Liver (tissue), 8 donors: ENCODE measurements at regions not wholly inside any gene's neighbourhood (a gene's known extent, or its start where the extent isn't known, plus 50 kb on each side); places are given as distances from the start of the nearest gene placed in this dataset.

Experiments
- DNase-seq: peaks from one replicate; pipeline ENCODE4 v3.0.0-alpha.2; 2017; ENCODE audit warnings: low spot score
- H3K27ac ChIP-seq, 2 donors: one replicate each; pipeline ENCODE4 v1.7.0; 2013; ENCODE audit warnings: inconsistent platforms in 2 of 2, low read length in 2 of 2, control low read depth in 1 of 2, low read depth in 1 of 2, mild to moderate bottlenecking in 1 of 2
- H3K27me3 ChIP-seq, 4 donors: one replicate each; pipeline versions ENCODE4 v1.6.1 to v1.7.0; 2013; ENCODE audit warnings: low read length in 3 of 4, inconsistent platforms in 1 of 4, mild to moderate bottlenecking in 1 of 4, moderate library complexity in 1 of 4; ENCODE audit not compliant: control insufficient read depth in 4 of 4, insufficient read depth in 4 of 4
- H3K36me3 ChIP-seq, 4 donors: one replicate each; pipeline versions ENCODE4 v1.6.1 to v1.7.0; 2013; ENCODE audit warnings: low read length in 3 of 4, mild to moderate bottlenecking in 3 of 4, low read depth in 1 of 4, moderate library complexity in 1 of 4; ENCODE audit not compliant: control insufficient read depth in 4 of 4, insufficient read depth in 3 of 4
- H3K4me1 ChIP-seq, 4 donors: one replicate each; pipeline versions ENCODE4 v1.6.1 to v1.7.0; 2013; ENCODE audit warnings: low read length in 3 of 4, mild to moderate bottlenecking in 3 of 4, moderate library complexity in 1 of 4; ENCODE audit not compliant: control insufficient read depth in 4 of 4, insufficient read depth in 4 of 4
- H3K4me3 ChIP-seq, 3 donors: one replicate each; pipeline versions ENCODE4 v1.6.1 to v1.7.0; 2013; ENCODE audit warnings: low read length in 3 of 3, control low read depth in 1 of 3, low read depth in 1 of 3, mild to moderate bottlenecking in 1 of 3
- H3K9ac ChIP-seq, 2 donors: one replicate each; pipeline ENCODE4 v1.7.0; 2013; ENCODE audit warnings: low read length in 2 of 2, mild to moderate bottlenecking in 2 of 2, moderate library complexity in 2 of 2, control low read depth in 1 of 2, low read depth in 1 of 2
- H3K9me3 ChIP-seq, 4 donors: one replicate each; pipeline versions ENCODE4 v1.6.1 to v1.7.0; 2013; ENCODE audit warnings: low read length in 3 of 4; ENCODE audit not compliant: control insufficient read depth in 4 of 4
- ATF3 ChIP-seq: IDR thresholded peaks from 2 replicates; pipeline ENCODE4 v1.6.1; 2016; ENCODE audit warnings: antibody characterized with exemption
- CTCF ChIP-seq: fragments of 150-350 bp; IDR thresholded peaks from 2 replicates; pipeline ENCODE4 v1.5.1; 2017; ENCODE audit warnings: improper control_type of control experiment, low read depth, low read length; ENCODE audit not compliant: missing input control
- EGR1 ChIP-seq, 2 donors: IDR thresholded peaks; 2 replicates each; pipeline ENCODE4 v1.6.1; 2016 to 2018; ENCODE audit warnings: antibody characterized with exemption in 2 of 2, low read depth in 2 of 2
- FOXA1 ChIP-seq: IDR thresholded peaks from 2 replicates; pipeline ENCODE4 v1.6.1; 2016; ENCODE audit warnings: antibody characterized with exemption
- FOXA2 ChIP-seq: IDR thresholded peaks from 2 replicates; pipeline ENCODE4 v1.6.1; 2016; ENCODE audit warnings: antibody characterized with exemption
- GABPA ChIP-seq, 2 donors: IDR thresholded peaks in 1 of 2; conservative IDR thresholded peaks in 1 of 2; 2 replicates each; pipeline ENCODE4 v1.6.1; 2016; ENCODE audit warnings: antibody characterized with exemption in 2 of 2, mild to moderate bottlenecking in 1 of 2, moderate library complexity in 1 of 2
- HNF4A ChIP-seq, 2 donors: conservative IDR thresholded peaks; 2 replicates each; pipeline ENCODE4 v1.6.1; 2016; ENCODE audit warnings: antibody characterized with exemption in 2 of 2, mild to moderate bottlenecking in 2 of 2
- HNF4G ChIP-seq: IDR thresholded peaks from 2 replicates; pipeline ENCODE4 v1.6.1; 2016; ENCODE audit warnings: antibody characterized with exemption
- JUND ChIP-seq, 2 donors: IDR thresholded peaks; 2 replicates each; pipeline ENCODE4 v1.6.1; 2016; ENCODE audit warnings: antibody characterized with exemption in 2 of 2
- NR2F2 ChIP-seq: IDR thresholded peaks from 2 replicates; pipeline ENCODE4 v1.6.1; 2016; ENCODE audit warnings: antibody characterized with exemption
- RAD21 ChIP-seq, 2 donors: IDR thresholded peaks; 2 replicates each; pipeline ENCODE4 v1.6.1; 2016; ENCODE audit warnings: antibody characterized with exemption in 2 of 2, mild to moderate bottlenecking in 2 of 2
- RXRA ChIP-seq, 2 donors: IDR thresholded peaks; 2 replicates each; pipeline ENCODE4 v1.6.1; 2017 to 2018; ENCODE audit warnings: antibody characterized with exemption in 2 of 2, mild to moderate bottlenecking in 1 of 2
- SP1 ChIP-seq: IDR thresholded peaks from 2 replicates; pipeline ENCODE4 v1.6.1; 2018; ENCODE audit warnings: antibody characterized with exemption, mild to moderate bottlenecking
- TAF1 ChIP-seq: conservative IDR thresholded peaks from 2 replicates; pipeline ENCODE4 v1.6.1; 2016; ENCODE audit warnings: antibody characterized with exemption, mild to moderate bottlenecking
- YY1 ChIP-seq: IDR thresholded peaks from 2 replicates; pipeline ENCODE4 v1.6.1; 2016; ENCODE audit warnings: antibody characterized with exemption, mild to moderate bottlenecking
- WGBS: extraction: QIAGEN DNeasy Blood & Tissue Kit; methylation state at CpG from one replicate; pipeline ENCODE4 v1.1.7; 2013; 5-methylcytosine and 5-hydroxymethylcytosine counted together
- TF ChIP-seq, protein P1 (sequence below): IDR thresholded peaks from 2 replicates; pipeline ENCODE4 v1.6.1; 2016; ENCODE audit warnings: antibody characterized with exemption
- TF ChIP-seq, protein P2 (sequence below): IDR thresholded peaks from 2 replicates; pipeline ENCODE4 v1.6.1; 2016; ENCODE audit warnings: antibody characterized with exemption, mild to moderate bottlenecking
- TF ChIP-seq, protein P3 (sequence below): IDR thresholded peaks from 2 replicates; pipeline ENCODE4 v1.6.1; 2016; ENCODE audit warnings: antibody characterized with exemption
- donor health status: healthy.
- donor health status: healthy.
- donor health status: healthy.
- donor health status: healthy.
- donor health status: healthy.

DNA sequence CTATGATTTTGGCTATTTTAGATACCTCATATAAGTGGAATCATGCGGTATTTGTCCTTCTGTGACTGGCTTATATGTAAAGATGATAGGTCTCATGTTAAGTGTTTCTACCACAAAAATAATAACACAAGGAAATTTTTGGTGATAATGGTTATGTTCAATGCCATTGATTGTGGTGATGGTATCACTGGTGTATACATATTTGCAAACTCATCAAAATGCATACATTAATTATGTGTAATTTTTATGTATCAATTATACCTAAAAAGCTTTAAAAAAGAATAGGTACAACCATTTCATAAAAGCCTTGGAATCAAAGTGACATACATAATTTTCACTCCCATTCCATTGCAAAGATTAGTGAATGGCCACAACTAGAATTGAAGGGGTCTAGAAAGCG, 178.3 kb upstream of the FMR1 start:
- no peak overlapping the region for H3K4me3 ChIP-seq
- no peak overlapping the region for H3K27ac ChIP-seq
- no peaks in the 10 kb centered on the region for H3K27me3 ChIP-seq
- H3K36me3 ChIP-seq: no peaks in the 10 kb centered on the region
- H3K9ac ChIP-seq: no peak overlapping the region
- H3K4me1 ChIP-seq: no peaks in the 10 kb centered on the region
- TF ChIP-seq CTCF (no peak), JUND (IDR thresholded peaks at IDR 0.05) (no peak), ATF3 (no peak), RAD21 (IDR thresholded peaks at IDR 0.05) (no peak), FOXA2 (no peak), FOXA1 (no peak), YY1 (no peak), SP1 (no peak), GABPA (IDR thresholded peaks at IDR 0.05 in 1 of 2, conservative IDR thresholded peaks at IDR 0.05 in 1 of 2) (no peak), HNF4A (conservative IDR thresholded peaks at IDR 0.05) (no peak), HNF4G (no peak), TAF1 (no peak), NR2F2 (no peak), RXRA (IDR thresholded peaks at IDR 0.05) (no peak), EGR1 (IDR thresholded peaks at IDR 0.05; ENCODE audit: low read depth in 2 of 2) (no peak)
- TF ChIP-seq, protein P1, sequence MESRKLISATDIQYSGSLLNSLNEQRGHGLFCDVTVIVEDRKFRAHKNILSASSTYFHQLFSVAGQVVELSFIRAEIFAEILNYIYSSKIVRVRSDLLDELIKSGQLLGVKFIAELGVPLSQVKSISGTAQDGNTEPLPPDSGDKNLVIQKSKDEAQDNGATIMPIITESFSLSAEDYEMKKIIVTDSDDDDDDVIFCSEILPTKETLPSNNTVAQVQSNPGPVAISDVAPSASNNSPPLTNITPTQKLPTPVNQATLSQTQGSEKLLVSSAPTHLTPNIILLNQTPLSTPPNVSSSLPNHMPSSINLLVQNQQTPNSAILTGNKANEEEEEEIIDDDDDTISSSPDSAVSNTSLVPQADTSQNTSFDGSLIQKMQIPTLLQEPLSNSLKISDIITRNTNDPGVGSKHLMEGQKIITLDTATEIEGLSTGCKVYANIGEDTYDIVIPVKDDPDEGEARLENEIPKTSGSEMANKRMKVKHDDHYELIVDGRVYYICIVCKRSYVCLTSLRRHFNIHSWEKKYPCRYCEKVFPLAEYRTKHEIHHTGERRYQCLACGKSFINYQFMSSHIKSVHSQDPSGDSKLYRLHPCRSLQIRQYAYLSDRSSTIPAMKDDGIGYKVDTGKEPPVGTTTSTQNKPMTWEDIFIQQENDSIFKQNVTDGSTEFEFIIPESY: no peak
- TF ChIP-seq, protein P2, sequence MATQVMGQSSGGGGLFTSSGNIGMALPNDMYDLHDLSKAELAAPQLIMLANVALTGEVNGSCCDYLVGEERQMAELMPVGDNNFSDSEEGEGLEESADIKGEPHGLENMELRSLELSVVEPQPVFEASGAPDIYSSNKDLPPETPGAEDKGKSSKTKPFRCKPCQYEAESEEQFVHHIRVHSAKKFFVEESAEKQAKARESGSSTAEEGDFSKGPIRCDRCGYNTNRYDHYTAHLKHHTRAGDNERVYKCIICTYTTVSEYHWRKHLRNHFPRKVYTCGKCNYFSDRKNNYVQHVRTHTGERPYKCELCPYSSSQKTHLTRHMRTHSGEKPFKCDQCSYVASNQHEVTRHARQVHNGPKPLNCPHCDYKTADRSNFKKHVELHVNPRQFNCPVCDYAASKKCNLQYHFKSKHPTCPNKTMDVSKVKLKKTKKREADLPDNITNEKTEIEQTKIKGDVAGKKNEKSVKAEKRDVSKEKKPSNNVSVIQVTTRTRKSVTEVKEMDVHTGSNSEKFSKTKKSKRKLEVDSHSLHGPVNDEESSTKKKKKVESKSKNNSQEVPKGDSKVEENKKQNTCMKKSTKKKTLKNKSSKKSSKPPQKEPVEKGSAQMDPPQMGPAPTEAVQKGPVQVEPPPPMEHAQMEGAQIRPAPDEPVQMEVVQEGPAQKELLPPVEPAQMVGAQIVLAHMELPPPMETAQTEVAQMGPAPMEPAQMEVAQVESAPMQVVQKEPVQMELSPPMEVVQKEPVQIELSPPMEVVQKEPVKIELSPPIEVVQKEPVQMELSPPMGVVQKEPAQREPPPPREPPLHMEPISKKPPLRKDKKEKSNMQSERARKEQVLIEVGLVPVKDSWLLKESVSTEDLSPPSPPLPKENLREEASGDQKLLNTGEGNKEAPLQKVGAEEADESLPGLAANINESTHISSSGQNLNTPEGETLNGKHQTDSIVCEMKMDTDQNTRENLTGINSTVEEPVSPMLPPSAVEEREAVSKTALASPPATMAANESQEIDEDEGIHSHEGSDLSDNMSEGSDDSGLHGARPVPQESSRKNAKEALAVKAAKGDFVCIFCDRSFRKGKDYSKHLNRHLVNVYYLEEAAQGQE: no peak
- DNase-seq: no peak
- no peaks in the 10 kb centered on the region for H3K9me3 ChIP-seq
- 77% methylated on average over 2 of the region's 2 CpGs for WGBS

GRCh38 chrX:147735364-147735763, 176.4 kb upstream of the FMR1 start:
- no peak overlapping the region for H3K27ac ChIP-seq
- no peak for DNase-seq
- H3K4me3 ChIP-seq: no peak overlapping the region
- no peaks in the 10 kb centered on the region for H3K27me3 ChIP-seq
- H3K4me1 ChIP-seq: no peaks in the 10 kb centered on the region
- no peak overlapping the region for H3K9ac ChIP-seq
- H3K9me3 ChIP-seq: no peaks in the 10 kb centered on the region
- H3K36me3 ChIP-seq: no peaks in the 10 kb centered on the region
- TF ChIP-seq RAD21 (IDR thresholded peaks at IDR 0.05) (no peak), JUND (IDR thresholded peaks at IDR 0.05) (no peak), FOXA1 (no peak), NR2F2 (no peak), CTCF (no peak), YY1 (no peak), SP1 (no peak), GABPA (IDR thresholded peaks at IDR 0.05 in 1 of 2, conservative IDR thresholded peaks at IDR 0.05 in 1 of 2) (no peak), EGR1 (IDR thresholded peaks at IDR 0.05; ENCODE audit: low read depth in 2 of 2) (no peak), RXRA (IDR thresholded peaks at IDR 0.05) (no peak), HNF4G (no peak), TAF1 (no peak)
- TF ChIP-seq, protein P1: no peak
- TF ChIP-seq, protein P3, sequence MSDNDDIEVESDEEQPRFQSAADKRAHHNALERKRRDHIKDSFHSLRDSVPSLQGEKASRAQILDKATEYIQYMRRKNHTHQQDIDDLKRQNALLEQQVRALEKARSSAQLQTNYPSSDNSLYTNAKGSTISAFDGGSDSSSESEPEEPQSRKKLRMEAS: no peak
